GM04503 (cell line): ENCODE measurements at regions not wholly inside any gene's neighbourhood (a gene's known extent, or its start where the extent isn't known, plus 50 kb on each side); places are given as distances from the start of the nearest gene placed in this dataset.

Experiments
- DNase-seq: peaks from one replicate; pipeline ENCODE4 v3.0.0-alpha.2; 2012; ENCODE audit warnings: low read depth

- DNase-seq: no peak
Measured at GRCh38 chr14:103207388-103208072, 84.3 kb downstream of the TNFAIP2 start.

GRCh38 chr14:103209054-103209453, 85.8 kb downstream of the TNFAIP2 start:
- DNase-seq: no peak

GRCh38 chr14:103209506-103209905, 86.2 kb downstream of the TNFAIP2 start:
- no peak for DNase-seq

- DNase-seq: no peak
Measured at GRCh38 chr14:103213331-103213730, 90.1 kb downstream of the TNFAIP2 start.

- no peak for DNase-seq
Measured at GRCh38 chr14:103214461-103214958, 91.2 kb downstream of the TNFAIP2 start.

GRCh38 chr14:103216399-103216798, 93.1 kb downstream of the TNFAIP2 start:
- DNase-seq: no peak

- no peak for DNase-seq
Measured at GRCh38 chr14:103216857-103217256, 93.6 kb downstream of the TNFAIP2 start.

- DNase-seq: no peak
Measured at GRCh38 chr14:103217538-103217937, 94.3 kb downstream of the TNFAIP2 start.

- no peak for DNase-seq
Measured at GRCh38 chr14:103220134-103220981, 97.1 kb downstream of the TNFAIP2 start.

GRCh38 chr14:103220982-103221641, 97.9 kb downstream of the TNFAIP2 start:
- no peak for DNase-seq

GRCh38 chr14:103221781-103222358, 98.6 kb downstream of the TNFAIP2 start:
- no peak for DNase-seq

- no peak for DNase-seq
Measured at GRCh38 chr14:103223818-103224352, 100.6 kb downstream of the TNFAIP2 start.

- no peak for DNase-seq
Measured at GRCh38 chr14:103225062-103225461, 101.8 kb downstream of the TNFAIP2 start.

- DNase-seq: no peak
Measured at GRCh38 chr14:103225476-103225875, 102.2 kb downstream of the TNFAIP2 start.

- DNase-seq: no peak
Measured at GRCh38 chr14:103227094-103227768, 104.0 kb downstream of the TNFAIP2 start.

- DNase-seq: no peak
Measured at GRCh38 chr14:103228076-103228806, 105.0 kb downstream of the TNFAIP2 start.

GRCh38 chr14:103228866-103229265, 105.2 kb upstream of the EIF5 start:
- DNase-seq: no peak

- no peak for DNase-seq
Measured at GRCh38 chr14:103230021-103230420, 104.0 kb upstream of the EIF5 start.

- no peak for DNase-seq
Measured at GRCh38 chr14:103230658-103231334, 103.2 kb upstream of the EIF5 start.

GRCh38 chr14:103231376-103232019, 102.5 kb upstream of the EIF5 start:
- DNase-seq: no peak
